OCI-LY1 (cell line): ENCODE measurements at regions not wholly inside any gene's neighbourhood (a gene's known extent, or its start where the extent isn't known, plus 50 kb on each side); places are given as distances from the start of the nearest gene placed in this dataset.

Experiments
- H2AFZ ChIP-seq: fragments of 200-600 bp; sonication (generic), shearing (Covaris generic); 2 replicates; pipeline ENCODE4 v1.6.0; 2014; ENCODE audit warnings: antibody characterized with exemption, mild to moderate bottlenecking, low read length
- H3F3A ChIP-seq: fragments of 200-600 bp; sonication (generic), shearing (Covaris generic); 2 replicates; pipeline ENCODE4 v1.6.0; 2014; ENCODE audit warnings: mild to moderate bottlenecking, antibody characterized with exemption, low read length, moderate library complexity; ENCODE audit not compliant: insufficient read depth
- H3K27ac ChIP-seq: fragments of 200-600 bp; sonication (generic); 2 replicates; pipeline ENCODE4 v1.5.1; 2014; ENCODE audit warnings: low read length, mixed run types, mild to moderate bottlenecking, low read depth; ENCODE audit not compliant: poor library complexity, severe bottlenecking
- H3K27me3 ChIP-seq: fragments of 200-600 bp; sonication (generic); 2 replicates; pipeline ENCODE4 v1.6.0; 2014; ENCODE audit warnings: antibody characterized with exemption, mild to moderate bottlenecking, low read length, moderate library complexity; ENCODE audit not compliant: insufficient read depth
- H3K36me3 ChIP-seq: fragments of 200-600 bp; sonication (generic); 2 replicates; pipeline ENCODE4 v1.6.1; 2014; ENCODE audit warnings: mild to moderate bottlenecking, antibody characterized with exemption, low read length, moderate library complexity, mixed read lengths; ENCODE audit not compliant: insufficient read depth
- H3K4me1 ChIP-seq: fragments of 200-600 bp; sonication (generic); 2 replicates; pipeline ENCODE4 v1.5.1; 2014; ENCODE audit warnings: mild to moderate bottlenecking, low read length, moderate library complexity; ENCODE audit not compliant: insufficient read depth, severe bottlenecking
- H3K4me2 ChIP-seq: fragments of 200-600 bp; sonication (generic), shearing (Covaris generic); 2 replicates; pipeline ENCODE4 v1.6.1; 2014; ENCODE audit warnings: low read length
- H3K4me3 ChIP-seq: fragments of 200-600 bp; sonication (generic); 2 replicates; pipeline ENCODE4 v1.5.1; 2014; ENCODE audit warnings: low read length, low read depth, mild to moderate bottlenecking, mixed read lengths; ENCODE audit not compliant: poor library complexity, severe bottlenecking
- H3K79me2 ChIP-seq: fragments of 200-600 bp; shearing (Covaris generic); 2 replicates; pipeline ENCODE4 v1.6.1; 2016; ENCODE audit warnings: mixed run types, low read length, mixed read lengths; ENCODE audit not compliant: insufficient read depth
- H3K9ac ChIP-seq: fragments of 200-600 bp; sonication (generic), shearing (Covaris generic); 2 replicates; pipeline ENCODE4 v1.6.1; 2014; ENCODE audit warnings: mild to moderate bottlenecking, low read length, mixed read lengths
- H3K9me2 ChIP-seq: fragments of 200-600 bp; sonication (generic), shearing (Covaris generic); 2 replicates; pipeline ENCODE4 v1.6.1; 2014; ENCODE audit warnings: low read depth, mild to moderate bottlenecking, low read length, mixed read lengths
- H3K9me3 ChIP-seq: fragments of 200-600 bp; shearing (Covaris generic); 2 replicates; pipeline ENCODE4 v1.6.1; 2014; ENCODE audit warnings: low read length, mixed read lengths
- H4K20me1 ChIP-seq: fragments of 200-600 bp; sonication (generic), shearing (Covaris generic); 2 replicates; pipeline ENCODE4 v1.6.0; 2016; ENCODE audit warnings: mild to moderate bottlenecking, low read length; ENCODE audit not compliant: insufficient read depth
- EZH2 ChIP-seq: fragments of 200-600 bp; sonication (generic), shearing (Covaris generic); IDR thresholded peaks from 2 replicates; pipeline ENCODE4 v1.8.0; 2017; ENCODE audit warnings: borderline replicate concordance, mixed run types, mild to moderate bottlenecking, antibody characterized with exemption, low read length, moderate library complexity, mixed read lengths
- TF ChIP-seq, protein P1 (sequence below): fragments of 200-600 bp; sonication (generic), shearing (Covaris generic); IDR thresholded peaks from 2 replicates; pipeline ENCODE4 v1.5.1; 2017; ENCODE audit warnings: mild to moderate bottlenecking, antibody characterized with exemption, low read length, moderate library complexity, mixed read lengths

GRCh38 chr5:28678899-28679298 is 1640.5 kb upstream of the CDH9 start:
- no peak overlapping the region for H3K4me2 ChIP-seq
- no peaks in the 10 kb centered on the region for H3K4me1 ChIP-seq
- H3K79me2 ChIP-seq: no peaks in the 10 kb centered on the region
- no peak overlapping the region for H3K9ac ChIP-seq
- TF ChIP-seq, protein P1, sequence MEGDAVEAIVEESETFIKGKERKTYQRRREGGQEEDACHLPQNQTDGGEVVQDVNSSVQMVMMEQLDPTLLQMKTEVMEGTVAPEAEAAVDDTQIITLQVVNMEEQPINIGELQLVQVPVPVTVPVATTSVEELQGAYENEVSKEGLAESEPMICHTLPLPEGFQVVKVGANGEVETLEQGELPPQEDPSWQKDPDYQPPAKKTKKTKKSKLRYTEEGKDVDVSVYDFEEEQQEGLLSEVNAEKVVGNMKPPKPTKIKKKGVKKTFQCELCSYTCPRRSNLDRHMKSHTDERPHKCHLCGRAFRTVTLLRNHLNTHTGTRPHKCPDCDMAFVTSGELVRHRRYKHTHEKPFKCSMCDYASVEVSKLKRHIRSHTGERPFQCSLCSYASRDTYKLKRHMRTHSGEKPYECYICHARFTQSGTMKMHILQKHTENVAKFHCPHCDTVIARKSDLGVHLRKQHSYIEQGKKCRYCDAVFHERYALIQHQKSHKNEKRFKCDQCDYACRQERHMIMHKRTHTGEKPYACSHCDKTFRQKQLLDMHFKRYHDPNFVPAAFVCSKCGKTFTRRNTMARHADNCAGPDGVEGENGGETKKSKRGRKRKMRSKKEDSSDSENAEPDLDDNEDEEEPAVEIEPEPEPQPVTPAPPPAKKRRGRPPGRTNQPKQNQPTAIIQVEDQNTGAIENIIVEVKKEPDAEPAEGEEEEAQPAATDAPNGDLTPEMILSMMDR: no peak
- no peaks in the 10 kb centered on the region for H3K9me2 ChIP-seq
- H3K4me3 ChIP-seq: no peak overlapping the region
- no peak overlapping the region for H2AFZ ChIP-seq
- no peak overlapping the region for H3K27ac ChIP-seq
- no peaks in the 10 kb centered on the region for H4K20me1 ChIP-seq
- no peaks in the 10 kb centered on the region for H3K27me3 ChIP-seq
- no peaks in the 10 kb centered on the region for H3K36me3 ChIP-seq
- no peaks in the 10 kb centered on the region for H3K9me3 ChIP-seq
- no peaks in the 10 kb centered on the region for H3F3A ChIP-seq

- Histone ChIP-seq H3K79me2 (no peaks in the 10 kb centered on the region), H3K4me2 (no peak overlapping the region), H3F3A (no peaks in the 10 kb centered on the region), H4K20me1 (no peaks in the 10 kb centered on the region), H3K9me2 (no peaks in the 10 kb centered on the region), H3K4me3 (no peak overlapping the region), H3K9ac (no peak overlapping the region), H3K9me3 (peaks cover 7% of the 10 kb centered on the region; the same call in 1 of the 2 replicates), H3K4me1 (no peaks in the 10 kb centered on the region), H3K36me3 (no peaks in the 10 kb centered on the region), H3K27me3 (no peaks in the 10 kb centered on the region), H3K27ac (no peak overlapping the region), H2AFZ (no peak overlapping the region)
- no peak for TF ChIP-seq EZH2
- TF ChIP-seq, protein P1: no peak
Measured at GRCh38 chr5:28666110-28666509, 1627.7 kb upstream of the CDH9 start.

- H3F3A ChIP-seq: no peaks in the 10 kb centered on the region
- no peak overlapping the region for H2AFZ ChIP-seq
- TF ChIP-seq, protein P1: no peak
- no peak for TF ChIP-seq EZH2
- H3K27ac ChIP-seq: no peak overlapping the region
- H3K4me1 ChIP-seq: no peaks in the 10 kb centered on the region
- H3K27me3 ChIP-seq: no peaks in the 10 kb centered on the region
- no peak overlapping the region for H3K9ac ChIP-seq
- H3K4me3 ChIP-seq: no peak overlapping the region
- no peaks in the 10 kb centered on the region for H3K36me3 ChIP-seq
- no peaks in the 10 kb centered on the region for H3K9me3 ChIP-seq
- no peaks in the 10 kb centered on the region for H3K79me2 ChIP-seq
- no peaks in the 10 kb centered on the region for H3K9me2 ChIP-seq
- H4K20me1 ChIP-seq: no peaks in the 10 kb centered on the region
- no peak overlapping the region for H3K4me2 ChIP-seq
Measured at GRCh38 chr5:28648108-28648507, 1609.7 kb upstream of the CDH9 start.
